GM23248 (cell line): ENCODE measurements at regions not wholly inside any gene's neighbourhood (a gene's known extent, or its start where the extent isn't known, plus 50 kb on each side); places are given as distances from the start of the nearest gene placed in this dataset.

ENCODE experiments used
- EZH2 ChIP-seq: fragments of 200-600 bp; sonication (generic); IDR thresholded peaks from 2 replicates; pipeline ENCODE4 v1.6.1; 2018; ENCODE audit warnings: antibody characterized with exemption, mild to moderate bottlenecking; ENCODE audit not compliant: insufficient read depth, poor library complexity, severe bottlenecking
- EZH2phosphoT487 ChIP-seq: fragments of 200-600 bp; sonication (generic); IDR thresholded peaks from 2 replicates; pipeline ENCODE4 v1.6.1; 2018; ENCODE audit warnings: antibody characterized with exemption, moderate library complexity, mild to moderate bottlenecking, low read depth; ENCODE audit not compliant: insufficient read depth

DNA sequence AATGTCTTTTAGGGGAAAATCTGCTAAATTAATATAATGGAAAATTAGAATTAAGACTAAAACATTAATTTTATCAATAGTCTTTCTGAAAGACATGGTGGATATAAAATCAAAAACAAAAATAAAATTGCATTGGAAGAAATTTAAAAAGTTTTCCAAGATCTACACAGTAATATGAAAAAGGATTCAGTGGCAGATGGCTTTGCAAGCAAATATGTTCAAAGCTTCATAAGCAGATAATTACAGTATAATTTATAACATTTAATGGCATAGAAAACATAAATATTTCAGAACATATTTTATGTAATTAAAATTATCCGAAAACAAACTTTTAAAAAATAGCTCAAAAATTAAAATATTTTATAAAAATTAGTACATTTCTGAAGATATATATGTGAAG, 512.4 kb upstream of the CYLC2 start:
- no peak for TF ChIP-seq EZH2
- TF ChIP-seq EZH2phosphoT487 = no peak
